Muscle of leg (tissue), 3 donors: ENCODE measurements at regions not wholly inside any gene's neighbourhood (a gene's known extent, or its start where the extent isn't known, plus 50 kb on each side); places are given as distances from the start of the nearest gene placed in this dataset.

Source experiments
- DNase-seq: peaks from one replicate; pipeline ENCODE4 v3.0.0; 2013
- H3K27ac ChIP-seq: one replicate; pipeline ENCODE4 v1.5.1; 2013; ENCODE audit warnings: mild to moderate bottlenecking, low read length, control low read depth
- H3K27me3 ChIP-seq: one replicate; pipeline ENCODE4 v1.6.1; 2013; ENCODE audit warnings: low read length; ENCODE audit not compliant: control insufficient read depth, insufficient read depth
- H3K36me3 ChIP-seq: one replicate; pipeline ENCODE4 v1.6.1; 2013; ENCODE audit warnings: low read length; ENCODE audit not compliant: control insufficient read depth, insufficient read depth
- H3K4me1 ChIP-seq: one replicate; pipeline ENCODE4 v1.6.1; 2013; ENCODE audit warnings: low read length; ENCODE audit not compliant: control insufficient read depth, insufficient read depth
- H3K4me3 ChIP-seq: one replicate; pipeline ENCODE4 v1.5.1; 2013; ENCODE audit warnings: low read length, control low read depth
- H3K9me3 ChIP-seq: replicated peaks from 2 replicates; pipeline ENCODE4 v1.6.1; 2013; ENCODE audit warnings: low read depth, low read length; ENCODE audit not compliant: control insufficient read depth
- WGBS: methylation state at CpG from one replicate; pipeline ENCODE4 v1.1.5; 2013; ENCODE audit warnings: missing lambda C conversion rate; ENCODE audit not compliant: insufficient coverage; 5-methylcytosine and 5-hydroxymethylcytosine counted together

DNA sequence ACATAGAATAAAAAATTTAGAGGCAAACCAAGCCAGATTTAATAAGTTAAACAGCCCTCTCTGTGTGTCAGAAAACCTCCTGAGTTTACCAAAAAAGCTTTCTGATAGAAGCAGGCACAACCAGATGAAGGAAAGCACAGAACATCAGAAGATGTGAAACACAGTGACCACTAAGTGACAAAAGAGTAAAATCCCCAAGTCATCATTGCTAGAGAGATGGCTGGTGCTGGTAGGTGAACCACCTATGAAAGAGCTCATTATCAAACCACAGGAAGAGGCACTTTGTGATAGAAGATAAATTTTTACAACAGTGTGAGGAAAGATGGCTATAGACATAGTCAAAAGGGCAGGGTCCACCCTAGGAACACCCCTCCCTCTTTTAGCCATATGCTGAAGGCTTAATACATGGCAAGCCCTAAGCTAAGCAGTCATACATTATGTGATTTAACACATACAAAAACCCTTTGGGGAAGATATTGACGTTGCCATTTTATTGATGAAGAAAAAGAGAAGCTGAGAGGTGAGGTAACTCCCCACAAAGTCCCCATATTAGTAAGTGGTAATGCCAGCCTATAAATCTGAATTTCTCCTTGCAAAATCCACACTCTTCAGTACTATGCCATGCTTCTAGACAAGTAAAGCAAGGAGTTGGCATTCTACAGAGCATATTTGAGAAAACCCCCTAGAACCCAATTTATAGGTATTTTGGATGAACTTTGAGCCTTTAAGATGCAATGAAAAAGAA is 449.9 kb downstream of the LRIG3 start:
- Histone ChIP-seq H3K9me3 (peaks cover 4% of the 10 kb centered on the region), H3K4me1 (no peaks in the 10 kb centered on the region), H3K4me3 (no peak overlapping the region), H3K36me3 (no peaks in the 10 kb centered on the region), H3K27me3 (no peaks in the 10 kb centered on the region), H3K27ac (no peak overlapping the region)
- WGBS: no CpG with 5 or more reads among the region's 1 CpG
- no peak for DNase-seq

DNA sequence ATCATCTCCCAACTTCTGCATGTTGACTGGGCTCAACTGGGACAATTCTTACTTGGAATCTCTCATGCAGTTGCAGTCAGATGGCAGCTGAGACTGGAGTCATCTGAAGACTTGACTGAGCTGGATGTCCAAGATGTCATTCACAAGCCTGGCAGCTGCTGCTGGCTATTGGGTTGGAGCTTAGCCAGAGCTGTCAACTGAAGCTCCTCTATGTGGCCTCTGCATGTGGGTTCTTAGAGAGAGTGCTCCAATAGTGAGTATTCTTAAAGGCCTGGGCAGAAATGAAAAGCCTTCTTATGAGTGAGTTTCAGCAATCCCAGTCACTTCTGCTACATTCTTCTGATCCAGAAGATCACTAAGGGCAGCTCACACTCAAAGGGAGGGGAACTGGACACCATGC is 440.9 kb downstream of the LRIG3 start:
- peaks cover 5% of the 10 kb centered on the region for H3K4me1 ChIP-seq
- H3K4me3 ChIP-seq: no peak overlapping the region
- H3K36me3 ChIP-seq: no peaks in the 10 kb centered on the region
- H3K27ac ChIP-seq: peak overlapping the region; percentile 65
- no peaks in the 10 kb centered on the region for H3K9me3 ChIP-seq
- H3K27me3 ChIP-seq: no peaks in the 10 kb centered on the region
- DNase-seq: peak; percentile 78

DNA sequence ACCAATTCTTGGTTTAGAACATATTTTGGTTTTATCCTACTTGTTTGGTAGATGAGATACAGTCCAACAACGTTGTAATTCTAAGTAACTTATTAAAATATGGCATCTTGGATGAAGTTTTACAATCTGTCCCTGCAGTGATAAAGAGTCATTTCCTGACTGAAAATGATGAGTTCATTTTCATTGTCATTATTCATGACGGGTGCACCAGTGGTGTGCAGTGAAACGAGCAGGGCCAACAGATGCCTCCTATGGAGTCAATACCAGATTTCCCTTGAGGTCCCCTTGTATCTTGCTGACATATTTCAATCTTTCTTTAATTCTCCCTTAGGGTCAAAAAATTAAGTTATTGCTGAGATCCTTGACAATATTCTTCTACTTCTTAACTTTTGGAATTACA is 438.5 kb downstream of the LRIG3 start:
- Histone ChIP-seq H3K27ac (no peak overlapping the region), H3K4me3 (no peak overlapping the region)
- 31% methylated on average over 2 of the region's 3 CpGs for WGBS

DNA sequence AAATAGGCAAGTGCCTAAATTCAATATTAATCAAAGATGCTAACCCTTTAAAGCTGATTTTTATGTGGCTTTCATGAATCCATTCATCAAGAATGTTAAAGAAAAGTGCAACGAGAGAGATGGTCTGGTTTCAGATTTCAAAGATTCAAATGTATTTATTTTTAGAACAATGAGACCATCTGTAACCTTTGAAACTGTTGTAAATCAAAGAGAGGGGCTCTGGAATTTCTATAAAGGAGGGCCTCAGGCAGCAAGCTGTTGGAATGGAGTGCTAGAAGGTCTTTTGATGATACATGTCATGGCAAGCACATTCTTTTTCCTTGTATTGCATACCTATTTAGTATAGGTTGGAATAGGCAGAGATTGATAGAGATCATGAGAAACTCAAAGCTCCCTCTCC is 433.0 kb downstream of the LRIG3 start:
- no CpG with 5 or more reads among the region's 1 CpG for WGBS
- Histone ChIP-seq H3K4me3 (no peak overlapping the region), H3K4me1 (no peaks in the 10 kb centered on the region), H3K36me3 (no peaks in the 10 kb centered on the region), H3K27me3 (no peaks in the 10 kb centered on the region), H3K9me3 (no peaks in the 10 kb centered on the region), H3K27ac (no peak overlapping the region)
- DNase-seq: no peak

More for the DNA sequence above, 438.5 kb downstream of the LRIG3 start:
- H3K27me3 ChIP-seq: no peaks in the 10 kb centered on the region
- DNase-seq: no peak
- H3K4me1 ChIP-seq: peaks cover 5% of the 10 kb centered on the region
- H3K9me3 ChIP-seq: no peaks in the 10 kb centered on the region
- H3K36me3 ChIP-seq: no peaks in the 10 kb centered on the region

DNA sequence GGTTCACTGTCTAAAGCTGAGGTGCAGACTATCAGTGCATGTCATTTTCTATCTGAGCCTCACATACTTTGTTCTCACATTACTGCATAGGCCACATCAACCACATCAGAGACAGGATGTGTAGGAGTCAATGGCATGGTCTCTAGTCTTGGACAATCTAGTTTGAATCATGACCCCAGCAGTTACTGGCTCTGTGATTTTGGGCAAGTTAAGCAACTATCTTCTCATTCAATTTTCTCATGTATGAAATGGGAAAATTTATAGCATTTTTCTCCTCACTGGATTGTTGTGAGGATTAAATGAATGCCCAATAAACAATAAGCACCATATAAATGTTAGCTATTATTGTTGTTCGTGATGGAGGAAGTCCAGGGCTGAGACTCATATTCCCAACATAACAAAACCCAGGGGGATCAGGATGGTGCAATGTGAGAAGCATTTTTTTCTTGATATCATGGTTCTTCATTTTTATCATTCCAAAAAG is 432.6 kb downstream of the LRIG3 start:
- Histone ChIP-seq H3K9me3 (no peaks in the 10 kb centered on the region), H3K36me3 (no peaks in the 10 kb centered on the region), H3K4me3 (no peak overlapping the region), H3K27ac (no peak overlapping the region), H3K27me3 (no peaks in the 10 kb centered on the region), H3K4me1 (no peaks in the 10 kb centered on the region)
- DNase-seq: peak; percentile 11
- WGBS: no CpG with 5 or more reads among the region's 1 CpG

DNA sequence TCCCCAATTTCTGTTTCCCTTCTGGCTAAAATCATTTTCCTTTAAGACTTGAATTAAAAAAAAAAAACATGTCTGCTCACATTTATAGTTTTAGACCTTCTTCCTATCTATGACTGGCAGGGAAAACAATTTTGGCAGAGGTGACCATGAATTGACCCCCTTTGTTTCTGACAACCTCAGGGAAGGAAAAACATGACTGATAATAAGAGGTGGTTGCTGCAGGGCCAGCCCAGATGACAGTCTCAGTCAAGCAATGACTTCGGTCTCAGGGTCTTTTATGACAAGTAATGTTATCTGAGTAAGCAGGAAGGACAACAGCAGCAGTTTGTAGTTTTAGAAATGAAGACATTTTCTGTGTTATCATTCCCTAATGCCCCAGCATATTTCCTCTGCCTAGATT is 430.9 kb downstream of the LRIG3 start:
- H3K4me3 ChIP-seq: no peak overlapping the region
- H3K27ac ChIP-seq: no peak overlapping the region
- H3K27me3 ChIP-seq: no peaks in the 10 kb centered on the region
- no peak for DNase-seq
- no peaks in the 10 kb centered on the region for H3K9me3 ChIP-seq
- no peaks in the 10 kb centered on the region for H3K36me3 ChIP-seq
- no peaks in the 10 kb centered on the region for H3K4me1 ChIP-seq
- no CpG with 5 or more reads among the region's 1 CpG for whole genome bisulfite sequencing

DNA sequence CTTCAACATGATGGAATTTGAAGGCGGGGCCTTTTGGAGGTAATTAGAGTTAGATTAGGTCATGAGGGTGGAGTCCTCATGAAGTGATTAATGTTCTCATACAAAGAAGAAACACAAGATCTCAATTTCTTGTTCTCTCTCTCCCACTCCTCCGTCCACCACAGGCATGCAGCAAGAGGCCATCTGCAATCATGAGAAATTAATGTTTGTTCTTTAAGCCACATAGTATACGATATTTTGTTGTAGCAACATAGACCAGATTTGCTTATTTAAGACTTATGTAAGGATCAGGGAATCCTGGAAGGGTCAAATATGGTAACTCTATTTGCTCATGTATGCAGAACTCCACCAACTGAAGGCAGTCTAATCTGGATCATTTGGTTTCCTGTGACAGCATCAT is 429.0 kb downstream of the LRIG3 start:
- Histone ChIP-seq H3K4me3 (no peak overlapping the region), H3K9me3 (no peaks in the 10 kb centered on the region), H3K4me1 (no peaks in the 10 kb centered on the region), H3K27me3 (no peaks in the 10 kb centered on the region), H3K36me3 (no peaks in the 10 kb centered on the region), H3K27ac (no peak overlapping the region)
- no peak for DNase-seq
- WGBS: no CpG with 5 or more reads among the region's 3 CpGs

DNA sequence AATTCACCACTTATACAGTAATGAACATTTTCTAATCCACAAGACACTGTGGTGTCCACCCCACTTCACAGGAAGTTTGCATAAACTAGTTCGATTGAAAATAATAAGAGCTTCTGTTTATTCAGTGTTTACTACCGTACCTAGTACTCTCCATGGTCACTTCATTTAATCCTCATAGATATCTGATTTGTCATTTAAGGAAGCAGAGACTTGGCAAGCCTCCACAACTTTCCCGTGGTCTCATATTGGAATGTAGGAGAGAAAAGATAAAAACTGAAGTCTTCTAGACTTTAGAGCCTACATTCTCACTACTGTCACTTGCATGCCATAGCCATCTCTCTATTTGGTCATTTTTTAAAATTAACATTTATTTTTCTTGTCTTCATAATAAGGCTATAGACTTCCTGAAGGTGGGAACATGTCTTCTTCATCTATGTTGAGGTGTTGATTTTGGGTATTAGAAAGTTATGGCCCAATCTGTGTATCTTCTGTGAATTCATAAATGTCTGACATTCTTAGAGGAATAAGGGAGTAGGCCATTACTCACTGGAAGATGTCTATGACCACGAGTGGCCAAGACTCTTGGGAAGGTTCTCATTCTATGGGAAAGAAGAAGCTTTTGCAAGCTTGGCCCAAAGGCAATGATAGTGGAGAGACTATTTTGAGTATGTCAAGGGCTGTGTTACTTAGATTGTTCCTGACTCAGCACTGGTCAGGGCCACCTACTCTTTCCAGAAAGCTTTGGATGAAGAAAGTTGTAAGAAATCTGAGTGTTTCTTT is 423.7 kb downstream of the LRIG3 start:
- Histone ChIP-seq H3K9me3 (no peaks in the 10 kb centered on the region), H3K4me3 (no peak overlapping the region), H3K27me3 (no peaks in the 10 kb centered on the region), H3K36me3 (no peaks in the 10 kb centered on the region), H3K4me1 (no peaks in the 10 kb centered on the region), H3K27ac (no peak overlapping the region)
- DNase-seq: no peak
- 80% methylated on average over 1 of the region's 4 CpGs for WGBS

DNA sequence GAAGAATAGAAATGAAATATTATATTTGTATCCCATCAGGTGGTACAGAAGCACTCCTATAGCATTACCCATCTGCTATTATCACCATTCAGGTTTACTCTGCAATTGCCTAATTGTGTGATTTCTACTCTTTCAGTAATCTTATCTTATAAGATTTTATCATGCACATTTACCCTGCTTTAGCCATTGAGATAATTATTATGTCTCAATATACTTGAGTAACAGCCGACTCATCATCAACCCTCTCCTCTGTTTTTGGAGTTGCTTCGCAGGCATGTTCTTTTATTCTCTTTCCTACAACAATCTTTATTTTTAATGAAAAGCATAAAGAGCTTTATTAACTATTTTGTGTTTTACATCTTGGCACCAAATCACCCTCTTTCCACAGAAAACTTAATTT is 419.9 kb downstream of the LRIG3 start:
- H3K9me3 ChIP-seq: no peaks in the 10 kb centered on the region
- no CpG with 5 or more reads among the region's 2 CpGs for WGBS
- no peaks in the 10 kb centered on the region for H3K4me1 ChIP-seq
- no peak overlapping the region for H3K4me3 ChIP-seq
- H3K27ac ChIP-seq: no peak overlapping the region
- no peaks in the 10 kb centered on the region for H3K36me3 ChIP-seq
- H3K27me3 ChIP-seq: no peaks in the 10 kb centered on the region
- DNase-seq: no peak

DNA sequence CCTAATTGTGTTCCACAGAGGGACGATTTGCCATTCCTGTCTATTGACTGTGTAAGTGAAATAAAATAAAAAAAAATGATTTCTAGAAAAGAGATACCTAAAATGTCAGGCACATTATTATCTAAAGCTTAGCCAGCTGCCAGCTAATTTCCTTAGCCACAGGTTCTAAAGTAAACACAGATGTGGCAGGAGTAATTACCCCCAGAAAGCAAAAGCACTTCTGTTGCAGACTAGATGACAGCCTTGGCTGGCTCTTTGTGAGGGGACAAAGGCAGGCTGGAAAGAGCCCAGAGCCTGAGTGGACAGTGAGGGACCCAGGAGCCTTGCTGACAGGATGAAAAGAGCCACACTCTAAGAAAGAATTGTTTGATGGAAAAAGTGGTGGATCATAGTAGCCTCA is 418.1 kb downstream of the LRIG3 start:
- Histone ChIP-seq H3K4me3 (no peak overlapping the region), H3K4me1 (no peaks in the 10 kb centered on the region), H3K9me3 (no peaks in the 10 kb centered on the region), H3K27ac (no peak overlapping the region), H3K36me3 (no peaks in the 10 kb centered on the region), H3K27me3 (no peaks in the 10 kb centered on the region)
- no CpG with 5 or more reads among the region's 1 CpG for WGBS
- no peak for DNase-seq
